Fibroblast of skin of left biceps (primary cell): ENCODE measurements at regions not wholly inside any gene's neighbourhood (a gene's known extent, or its start where the extent isn't known, plus 50 kb on each side); places are given as distances from the start of the nearest gene placed in this dataset.
A peak's percentile ranks its signal among the peaks of the same experiment; 100 is the strongest.
"Not testable (repeated sequence)": the region's sequence is repeated elsewhere in the genome, so short reads cannot be mapped to it uniquely, and the experiment has no call there.

ENCODE experiments used
- DNase-seq, 2 experiments: peaks; one replicate each; pipeline ENCODE4 v3.0.0-alpha.2; 2013; ENCODE audit warnings: low read depth in 2 of 2

DNA sequence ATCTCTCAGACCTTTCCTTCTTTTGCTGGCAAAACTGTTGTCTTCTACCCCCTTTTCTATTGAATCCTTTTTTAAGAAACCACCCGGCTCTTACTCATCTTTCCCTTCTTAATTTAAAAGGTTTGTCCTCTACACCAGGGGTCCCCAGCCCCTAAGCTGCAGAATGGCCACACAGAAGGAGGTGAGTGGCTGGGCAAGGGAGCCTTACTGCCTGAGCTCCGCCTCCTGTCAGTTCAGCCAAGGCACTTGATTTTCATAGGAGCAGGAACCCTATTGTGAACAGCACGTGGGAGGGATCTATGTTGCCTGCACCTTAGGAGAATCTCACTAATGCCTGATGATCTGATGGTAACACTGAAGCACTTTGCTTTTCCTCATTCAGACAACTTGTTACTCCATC is 726.3 kb upstream of the INTU start:
- DNase-seq, result no peak

- no peak for DNase-seq
Observed at GRCh38 chr4:126907389-126907788, 725.4 kb upstream of the INTU start.

DNA sequence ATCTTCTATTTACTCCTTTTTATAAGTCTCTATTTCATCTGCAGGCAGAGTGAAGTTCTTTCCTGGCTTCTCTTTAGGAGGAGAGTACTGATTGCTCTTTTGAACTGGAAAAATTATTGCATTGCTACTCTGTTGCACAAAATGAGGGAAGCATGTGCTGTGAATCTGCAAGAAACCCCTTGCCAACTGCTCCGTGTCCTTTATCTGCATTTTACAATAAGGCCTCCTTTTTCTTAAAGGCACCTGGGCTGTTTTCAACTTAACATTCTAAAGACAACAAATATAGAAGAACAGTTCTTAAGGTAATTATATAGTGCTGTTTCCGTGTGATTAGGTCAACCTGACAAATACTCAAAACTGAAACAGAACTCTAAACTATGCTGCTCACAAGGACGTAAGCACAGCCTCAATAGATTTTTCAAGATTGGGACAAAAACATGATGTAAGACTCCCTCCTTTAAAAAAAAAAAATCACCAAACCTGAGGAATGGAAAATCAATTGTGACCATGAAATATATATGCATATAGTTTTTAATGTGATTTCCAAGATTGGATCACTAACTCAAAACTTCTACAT is 716.6 kb upstream of the INTU start:
- DNase-seq, result peak; percentile 19 to 30

- peak; percentile 92 to 94 for DNase-seq
Observed at GRCh38 chr4:126916626-126917140, 716.1 kb upstream of the INTU start.

- DNase-seq, result not testable (repeated sequence)
Observed at GRCh38 chr4:126922328-126922938, 710.3 kb upstream of the INTU start.

GRCh38 chr4:126924237-126924636 is 708.5 kb upstream of the INTU start:
- no peak for DNase-seq

DNA sequence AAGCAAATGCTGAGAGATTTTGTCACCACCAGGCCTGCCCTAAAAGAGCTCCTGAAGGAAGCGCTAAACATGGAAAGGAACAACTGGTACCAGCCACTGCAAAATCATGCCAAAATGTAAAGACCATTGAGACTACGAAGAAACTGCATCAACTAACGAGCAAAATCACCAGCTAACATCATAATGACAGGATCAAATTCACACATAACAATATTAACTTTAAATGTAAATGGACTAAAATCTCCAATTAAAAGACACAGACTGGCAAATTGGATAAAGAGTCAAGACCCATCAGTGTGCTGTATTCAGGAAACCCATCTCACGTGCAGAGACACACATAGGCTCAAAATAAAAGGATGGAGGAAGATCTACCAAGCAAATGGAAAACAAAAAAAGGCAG is 702.7 kb upstream of the INTU start:
- not testable (repeated sequence) for DNase-seq

- DNase-seq, result no peak
Observed at GRCh38 chr4:126935801-126936200, 697.0 kb upstream of the INTU start.

GRCh38 chr4:126937342-126937741 is 695.4 kb upstream of the INTU start:
- no peak for DNase-seq

DNA sequence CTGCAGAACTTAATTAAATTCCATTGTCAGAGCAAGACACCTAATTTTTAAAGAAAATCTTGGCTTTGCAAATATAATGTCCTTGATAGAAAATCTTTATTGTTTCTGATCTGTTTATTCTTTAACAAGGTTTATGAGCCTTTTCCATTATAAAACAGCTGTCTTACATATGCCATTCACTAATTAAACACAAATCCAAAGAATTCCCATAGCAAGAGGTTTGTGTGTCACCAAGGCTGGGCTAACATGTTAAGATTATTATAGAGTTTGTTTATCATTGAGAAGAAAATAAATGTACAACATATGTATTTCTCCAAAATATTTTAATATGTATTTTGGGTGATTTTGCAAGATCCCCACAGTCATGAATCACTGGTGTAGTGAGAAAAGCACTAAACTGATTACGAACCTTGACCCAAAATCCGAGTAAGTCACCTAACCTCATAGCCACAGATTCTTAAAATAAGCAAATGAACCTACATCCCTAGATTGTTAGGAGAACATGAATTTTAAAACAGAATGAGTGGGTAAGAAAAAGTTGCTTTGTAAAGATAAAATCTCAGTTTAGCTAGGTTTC is 694.8 kb upstream of the INTU start:
- no peak for DNase-seq

DNA sequence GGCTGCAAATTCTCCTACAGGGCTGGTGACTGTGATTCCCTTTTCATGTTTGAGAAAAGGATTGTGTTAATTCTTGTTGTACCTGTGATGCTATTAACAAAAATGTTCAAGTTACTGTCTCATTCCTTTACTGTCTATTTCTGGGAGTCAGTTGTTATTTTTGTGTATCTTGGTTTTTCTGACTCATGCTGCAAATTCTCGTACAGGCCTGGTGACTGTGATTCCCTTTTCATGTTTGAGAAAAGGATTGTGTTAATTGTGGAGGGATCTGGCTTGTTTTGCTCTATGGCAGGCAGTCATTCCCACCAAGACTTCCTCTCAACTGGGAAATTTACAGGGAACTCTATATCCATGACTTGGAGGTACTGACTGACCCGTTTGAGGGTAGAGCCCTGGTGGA is 693.4 kb upstream of the INTU start:
- DNase-seq, result peak in 1 of 2 experiments; percentile 48

DNA sequence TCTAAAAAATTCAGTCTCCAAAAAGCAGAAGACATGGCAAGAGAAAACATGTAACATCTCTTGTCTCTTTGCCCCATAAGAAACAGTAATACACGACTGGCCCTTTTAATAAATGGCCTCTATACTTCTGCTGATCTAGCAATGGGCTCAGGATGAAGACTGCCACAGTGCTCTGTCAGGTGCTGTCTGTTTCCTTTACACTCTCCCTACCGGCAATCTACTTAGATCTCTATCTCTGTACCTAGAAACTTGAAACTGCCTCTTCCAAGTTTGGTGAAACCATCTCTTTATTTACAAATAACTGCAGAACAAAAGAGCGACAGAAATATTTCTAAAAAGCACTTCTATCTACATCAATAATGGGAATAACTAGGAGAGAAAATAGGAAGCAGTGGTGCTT is 685.2 kb upstream of the INTU start:
- no peak for DNase-seq

- no peak for DNase-seq
Observed at GRCh38 chr4:126954537-126955291, 678.0 kb upstream of the INTU start.

GRCh38 chr4:126955292-126956183 is 677.2 kb upstream of the INTU start:
- DNase-seq, result no peak

- DNase-seq, result no peak
Observed at GRCh38 chr4:126956184-126956897, 676.4 kb upstream of the INTU start.

- DNase-seq, result no peak
Observed at GRCh38 chr4:126957556-126957955, 675.2 kb upstream of the INTU start.

GRCh38 chr4:126957987-126958386 is 674.8 kb upstream of the INTU start:
- no peak for DNase-seq

DNA sequence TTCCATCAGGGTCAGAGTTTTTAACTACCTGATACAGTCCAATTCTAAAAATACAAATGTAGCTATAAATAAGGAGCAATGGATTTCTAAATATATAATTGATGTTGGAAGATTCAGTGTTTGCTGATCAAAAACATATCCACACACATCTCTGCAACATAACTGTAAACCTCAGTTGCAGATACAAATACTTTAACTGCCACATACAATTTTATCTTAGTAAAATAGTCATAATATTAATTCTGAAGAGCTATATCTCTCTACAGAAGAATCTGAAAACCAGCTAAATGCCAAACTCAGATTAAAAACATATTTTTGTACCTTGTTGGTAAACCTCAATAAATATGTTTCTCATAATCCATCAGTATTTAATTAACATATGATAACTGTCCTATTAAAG is 674.3 kb upstream of the INTU start:
- no peak for DNase-seq

GRCh38 chr4:126959056-126959745 is 673.6 kb upstream of the INTU start:
- no peak for DNase-seq

DNA sequence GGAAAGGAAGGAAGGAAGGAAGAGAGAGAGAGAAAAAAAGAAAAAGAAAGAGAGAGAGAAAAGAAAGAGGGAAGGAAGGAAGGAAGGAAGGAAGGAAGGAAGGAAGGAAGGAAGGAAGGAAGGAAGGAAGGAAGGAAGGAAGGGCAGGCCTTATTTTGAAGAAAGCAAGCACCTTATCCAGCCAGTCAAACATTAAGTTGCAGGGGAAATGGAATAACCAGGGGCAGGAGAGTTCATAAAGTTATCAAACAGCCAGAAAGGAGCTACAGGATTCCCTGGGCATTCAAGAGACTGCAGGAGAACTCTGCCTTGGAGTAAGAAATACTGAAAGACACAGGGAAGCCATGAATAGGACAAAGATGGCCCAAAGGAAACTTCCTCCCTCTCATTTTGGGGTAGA is 672.0 kb upstream of the INTU start:
- no peak for DNase-seq
